ENCODE measurements at regions not wholly inside any gene's neighbourhood (a gene's known extent, or its start where the extent isn't known, plus 50 kb on each side); places are given as distances from the start of the nearest gene placed in this dataset.
A peak's percentile ranks its signal among the peaks of the same experiment; 100 is the strongest.

- 84% methylated on average over 6 of the region's 6 CpGs for WGBS
These were observed 59.9 kb upstream of the PROX1 start for GRCh38 chr1:213927846-213928245.

GRCh38 chr1:213929398-213929797 is 58.4 kb upstream of the PROX1 start:
- H3K27ac ChIP-seq (ENCODE audit: low read length) = no peak overlapping the region
- intact Hi-C loops (cut with DNase I) = no loop called here
- DNase-seq = no peak
- peaks cover 2% of the 10 kb centered on the region for H3K4me1 ChIP-seq (ENCODE audit: control insufficient read depth, insufficient read depth, low read length)
- no peak for ATAC-seq
- no peaks in the 10 kb centered on the region for H3K27me3 ChIP-seq (ENCODE audit: control insufficient read depth, insufficient read depth)
- H3K4me3 ChIP-seq (ENCODE audit: low read length) = no peak overlapping the region
- H3K9me3 ChIP-seq (ENCODE audit: control insufficient read depth, low read length) = no peaks in the 10 kb centered on the region

More at GRCh38 chr1:213927846-213928245, 59.9 kb upstream of the PROX1 start:
- Histone ChIP-seq H3K27ac (ENCODE audit: low read length) (no peak overlapping the region), H3K4me1 (ENCODE audit: control insufficient read depth, insufficient read depth, low read length) (peaks cover 2% of the 10 kb centered on the region), H3K9me3 (ENCODE audit: control insufficient read depth, low read length) (no peaks in the 10 kb centered on the region), H3K4me3 (ENCODE audit: low read length) (no peak overlapping the region), H3K27me3 (ENCODE audit: control insufficient read depth, insufficient read depth) (no peaks in the 10 kb centered on the region)
- ATAC-seq (no peak), DNase-seq (no peak)
- intact Hi-C loops (cut with DNase I) = no loop called here

GRCh38 chr1:213931836-213932235 is 55.9 kb upstream of the PROX1 start:
- DNase-seq = no peak
- intact Hi-C loops (cut with DNase I) = no loop called here
- Histone ChIP-seq H3K27me3 (ENCODE audit: control insufficient read depth, insufficient read depth) (no peaks in the 10 kb centered on the region), H3K9me3 (ENCODE audit: control insufficient read depth, low read length) (no peaks in the 10 kb centered on the region), H3K27ac (ENCODE audit: low read length) (no peak overlapping the region), H3K4me1 (ENCODE audit: control insufficient read depth, insufficient read depth, low read length) (peaks cover 2% of the 10 kb centered on the region), H3K4me3 (ENCODE audit: low read length) (no peak overlapping the region)
- ATAC-seq = no peak
- 43% methylated on average over 8 of the region's 8 CpGs for WGBS

- WGBS = 66% methylated on average over 5 of the region's 5 CpGs
- ATAC-seq = no peak
- intact Hi-C loops (cut with DNase I) = no loop called here
- H3K4me1 ChIP-seq (ENCODE audit: control insufficient read depth, insufficient read depth, low read length) = peaks cover 2% of the 10 kb centered on the region
- H3K9me3 ChIP-seq (ENCODE audit: control insufficient read depth, low read length) = no peaks in the 10 kb centered on the region
- no peak for DNase-seq
- no peak overlapping the region for H3K4me3 ChIP-seq (ENCODE audit: low read length)
- no peak overlapping the region for H3K27ac ChIP-seq (ENCODE audit: low read length)
- H3K27me3 ChIP-seq (ENCODE audit: control insufficient read depth, insufficient read depth) = no peaks in the 10 kb centered on the region
These were observed 54.4 kb upstream of the PROX1 start for GRCh38 chr1:213933336-213933735.

- Histone ChIP-seq H3K9me3 (ENCODE audit: control insufficient read depth, low read length) (no peaks in the 10 kb centered on the region), H3K27me3 (ENCODE audit: control insufficient read depth, insufficient read depth) (no peaks in the 10 kb centered on the region), H3K4me1 (ENCODE audit: control insufficient read depth, insufficient read depth, low read length) (peaks cover 2% of the 10 kb centered on the region), H3K27ac (ENCODE audit: low read length) (peak overlapping the region; percentile 50), H3K4me3 (ENCODE audit: low read length) (no peak overlapping the region)
- ATAC-seq (peak; percentile 76 to 87), DNase-seq (peak; percentile 31 to 80 (median 73))
- intact Hi-C loops (cut with DNase I) = no loop called here
- WGBS = 43% methylated on average over 5 of the region's 5 CpGs
These were observed 53.1 kb upstream of the PROX1 start for GRCh38 chr1:213934649-213935048.

- ATAC-seq (no peak), DNase-seq (no peak)
- Histone ChIP-seq H3K27ac (ENCODE audit: low read length) (no peak overlapping the region), H3K9me3 (ENCODE audit: control insufficient read depth, low read length) (no peaks in the 10 kb centered on the region), H3K27me3 (ENCODE audit: control insufficient read depth, insufficient read depth) (no peaks in the 10 kb centered on the region), H3K4me1 (ENCODE audit: control insufficient read depth, insufficient read depth, low read length) (peaks cover 2% of the 10 kb centered on the region), H3K4me3 (ENCODE audit: low read length) (no peak overlapping the region)
- WGBS = 81% methylated on average over 3 of the region's 3 CpGs
- intact Hi-C loops (cut with DNase I) = no loop called here
These were observed 51.2 kb upstream of the PROX1 start for GRCh38 chr1:213936571-213936970.

Measured in right cardiac atrium (tissue), 5 donors.